Astrocyte of the cerebellum (primary cell): ENCODE measurements at regions not wholly inside any gene's neighbourhood (a gene's known extent, or its start where the extent isn't known, plus 50 kb on each side); places are given as distances from the start of the nearest gene placed in this dataset.
A peak's percentile ranks its signal among the peaks of the same experiment; 100 is the strongest.

Experiments
- DNase-seq: peaks from one replicate; pipeline ENCODE4 v3.0.0-alpha.2; 2011; ENCODE audit warnings: low read depth
- H3K4me3 ChIP-seq: 2 replicates; pipeline ENCODE4 v1.5.1; 2011; ENCODE audit warnings: mild to moderate bottlenecking, low read depth, low read length, moderate library complexity
- CTCF ChIP-seq: IDR thresholded peaks from 2 replicates; pipeline ENCODE4 v1.5.1; 2012; ENCODE audit warnings: low read length, low read depth, moderate library complexity, mild to moderate bottlenecking; ENCODE audit errors: missing control alignments
- in situ Hi-C: cut with HindIII; loops from 2 replicates; pipeline ENCODE4 v1.10.0; 2017; ENCODE audit warnings: low sequenced_read_pairs

GRCh38 chr5:82390088-82390487 lies 111.9 kb upstream of the RPS23 start:
- no peak for DNase-seq
- H3K4me3 ChIP-seq: no peak overlapping the region
- TF ChIP-seq CTCF: no peak
- in situ Hi-C loops: no loop called here

GRCh38 chr5:82389347-82389746 lies 111.2 kb upstream of the RPS23 start:
- TF ChIP-seq CTCF: no peak
- DNase-seq: no peak
- no peak overlapping the region for H3K4me3 ChIP-seq
- in situ Hi-C loops: no loop called here

- no peak overlapping the region for H3K4me3 ChIP-seq
- peak; percentile 60 for DNase-seq
- in situ Hi-C loops: no loop called here
- no peak for TF ChIP-seq CTCF
Observed at GRCh38 chr5:82388181-82388580, 110.0 kb upstream of the RPS23 start.

- in situ Hi-C loops: no loop called here
- no peak for DNase-seq
Observed at GRCh38 chr5:82387819-82388166, 109.6 kb upstream of the RPS23 start.

GRCh38 chr5:82387001-82387818 lies 109.1 kb upstream of the RPS23 start:
- no peak overlapping the region for H3K4me3 ChIP-seq
- DNase-seq: no peak
- in situ Hi-C loops: no loop called here
- TF ChIP-seq CTCF: no peak

More at GRCh38 chr5:82387819-82388166, 109.6 kb upstream of the RPS23 start:
- no peak for TF ChIP-seq CTCF
- no peak overlapping the region for H3K4me3 ChIP-seq

- H3K4me3 ChIP-seq: no peak overlapping the region
- no peak for TF ChIP-seq CTCF
- DNase-seq: no peak
- in situ Hi-C loops: no loop called here
Observed at GRCh38 chr5:82386576-82386975, 108.4 kb upstream of the RPS23 start.
